ENCODE measurements at regions not wholly inside any gene's neighbourhood (a gene's known extent, or its start where the extent isn't known, plus 50 kb on each side); places are given as distances from the start of the nearest gene placed in this dataset.
A peak's percentile ranks its signal among the peaks of the same experiment; 100 is the strongest.

DNA sequence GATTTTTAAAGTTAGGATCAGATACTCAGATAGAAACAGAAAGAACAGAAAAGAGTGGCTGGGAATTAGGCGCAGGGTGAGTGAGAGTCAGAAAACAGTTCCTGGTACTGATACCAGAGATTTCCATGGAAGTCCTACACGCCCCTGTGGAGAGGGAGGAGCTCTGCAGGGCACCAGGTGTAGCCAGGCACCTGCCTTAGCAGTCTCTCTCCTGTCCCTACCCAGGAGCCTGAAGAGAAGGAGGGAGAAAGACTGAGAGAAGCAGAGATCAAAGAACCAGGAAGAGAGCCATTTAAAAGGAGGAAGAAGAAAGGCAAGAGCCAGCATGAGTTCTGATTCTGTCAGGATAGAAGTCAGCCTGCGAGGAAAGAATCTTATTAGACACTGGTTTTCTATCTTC, 65.0 kb downstream of the CBLN1 start:
- DNase-seq: no peak

- no peak for DNase-seq
Observed at GRCh38 chr16:49213594-49213993, 68.0 kb downstream of the CBLN1 start.

GRCh38 chr16:49204191-49204590, 77.4 kb downstream of the CBLN1 start:
- DNase-seq: no peak

GRCh38 chr16:49203361-49203760, 78.3 kb downstream of the CBLN1 start:
- no peak for DNase-seq

DNA sequence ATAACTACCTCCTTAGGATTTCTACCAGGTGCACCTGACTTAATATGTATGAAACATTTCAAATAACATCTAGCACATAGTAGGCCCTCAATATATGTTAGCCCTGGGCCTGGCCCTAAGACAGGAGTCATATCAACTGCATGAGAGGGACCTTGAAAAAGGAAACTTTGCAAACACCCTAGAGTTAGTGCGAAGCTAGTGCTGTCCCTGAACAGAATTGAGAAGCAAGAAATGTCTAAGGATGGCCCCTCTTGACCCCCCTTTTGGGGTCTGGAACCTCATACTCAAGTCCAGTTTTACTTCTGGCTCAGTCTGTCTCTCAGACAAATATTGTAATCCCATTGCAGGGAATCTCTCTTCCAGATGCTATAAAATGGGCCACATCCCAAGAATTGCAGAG, 80.5 kb downstream of the CBLN1 start:
- DNase-seq: no peak

GRCh38 chr16:49200223-49200820, 81.3 kb downstream of the CBLN1 start:
- DNase-seq: no peak

- no peak for DNase-seq
Observed at GRCh38 chr16:49195237-49195548, 86.4 kb downstream of the CBLN1 start.

GRCh38 chr16:49194537-49195236, 87.0 kb downstream of the CBLN1 start:
- DNase-seq: no peak

DNA sequence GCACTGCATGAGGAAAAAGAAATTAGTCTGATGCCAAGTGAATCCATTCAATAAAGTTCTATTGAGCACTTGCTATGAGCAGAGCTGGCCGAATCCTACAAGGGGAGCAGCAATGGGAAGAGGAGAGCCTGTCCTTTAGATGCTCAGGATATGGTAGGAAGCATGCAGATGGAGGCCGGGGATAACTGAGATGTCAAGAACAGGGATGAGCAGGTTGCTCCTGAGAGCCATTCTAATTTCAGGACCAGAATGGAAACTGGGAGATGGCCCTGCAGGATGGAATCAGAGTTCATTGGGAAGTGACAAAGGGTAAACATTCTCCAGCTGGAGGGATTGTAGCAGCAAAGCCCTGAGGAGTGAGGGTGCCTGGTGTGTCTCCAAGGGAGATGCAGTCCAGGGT, 88.0 kb downstream of the CBLN1 start:
- no peak for DNase-seq

DNA sequence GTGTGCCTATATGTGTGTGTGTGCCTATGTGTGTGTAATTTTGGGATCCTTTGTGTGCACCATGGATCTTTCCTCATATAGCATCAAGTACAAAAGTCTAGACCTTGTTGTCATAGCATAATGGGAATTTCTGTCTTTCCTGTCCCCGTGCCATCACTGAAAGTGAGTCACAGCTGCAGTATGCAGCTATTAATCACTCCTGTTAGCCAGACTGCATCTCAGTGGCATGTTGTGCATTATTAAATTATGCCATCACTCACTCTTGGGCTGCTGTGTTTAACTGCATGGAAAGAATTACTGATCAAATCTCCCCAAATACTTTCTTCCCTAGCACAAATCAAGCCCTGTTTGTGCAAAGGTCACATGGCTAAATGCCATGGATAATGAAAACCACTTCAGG, 92.4 kb downstream of the CBLN1 start:
- no peak for DNase-seq

GRCh38 chr16:49183911-49184310, 97.7 kb downstream of the CBLN1 start:
- DNase-seq: no peak

DNA sequence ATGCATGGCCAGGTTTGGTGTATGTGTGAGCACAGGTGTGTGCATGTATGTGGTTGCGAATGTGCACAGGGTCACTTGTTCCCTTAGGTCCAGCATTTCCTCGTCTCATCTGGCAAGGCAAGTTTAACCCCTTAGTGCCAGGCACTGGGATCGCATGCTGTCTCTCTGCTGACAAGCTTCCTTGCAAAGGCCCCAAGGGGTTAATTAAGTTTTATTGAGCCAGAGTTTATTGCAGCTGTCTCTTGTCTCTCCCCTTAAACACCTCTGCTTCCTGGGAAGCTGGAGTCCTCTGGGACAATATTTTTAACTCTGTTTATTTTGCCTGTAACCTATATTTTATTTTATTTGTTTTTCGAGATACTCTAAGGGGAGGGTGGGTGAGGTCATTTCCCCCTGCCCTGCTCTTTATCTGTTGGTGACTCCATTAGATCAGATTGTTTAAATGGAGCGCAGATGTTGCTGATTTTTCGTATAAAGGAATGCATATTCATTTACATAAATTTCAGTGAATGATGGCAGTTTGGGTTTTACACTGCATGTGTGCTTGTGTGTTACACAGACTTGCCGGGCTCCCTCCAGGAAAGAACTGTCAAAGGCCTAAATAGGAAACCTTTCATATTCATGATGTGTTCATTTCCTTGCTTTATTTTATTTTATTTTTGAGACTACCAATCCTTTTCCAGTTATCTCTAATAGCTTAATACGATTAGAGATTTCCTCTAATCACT, 99.7 kb downstream of the CBLN1 start:
- DNase-seq: no peak

DNA sequence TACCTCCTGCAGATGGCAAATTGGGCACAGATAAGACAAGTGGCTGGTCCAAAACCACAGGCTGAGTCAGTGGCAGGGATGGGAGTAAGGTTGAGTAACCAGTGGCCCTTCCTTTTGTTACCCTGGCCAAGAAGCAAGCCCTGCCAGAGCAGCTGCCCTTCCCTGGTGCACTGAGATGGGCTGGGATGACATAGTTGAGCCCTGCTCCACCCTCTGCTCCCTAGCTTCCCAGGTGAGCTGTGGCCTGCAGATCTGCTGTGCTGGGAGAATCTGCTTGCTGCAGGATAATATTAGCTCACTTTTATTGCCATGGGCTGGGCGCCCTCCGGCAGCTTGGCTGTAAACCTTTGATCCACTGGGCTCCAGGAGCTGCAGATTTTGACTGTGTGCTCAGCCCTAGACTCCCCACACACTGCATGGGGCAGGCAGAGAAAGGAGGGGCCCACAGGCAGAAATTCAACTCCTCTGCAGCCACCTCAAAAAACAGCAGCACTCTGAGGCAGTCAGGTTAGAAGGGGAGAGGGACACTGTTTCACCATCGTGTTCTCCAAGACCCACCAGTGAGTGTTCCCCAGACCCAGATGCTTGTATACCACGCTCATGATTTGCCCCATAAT, 101.8 kb downstream of the CBLN1 start:
- no peak for DNase-seq

GRCh38 chr16:49168126-49168525, 113.5 kb downstream of the CBLN1 start:
- no peak for DNase-seq

DNA sequence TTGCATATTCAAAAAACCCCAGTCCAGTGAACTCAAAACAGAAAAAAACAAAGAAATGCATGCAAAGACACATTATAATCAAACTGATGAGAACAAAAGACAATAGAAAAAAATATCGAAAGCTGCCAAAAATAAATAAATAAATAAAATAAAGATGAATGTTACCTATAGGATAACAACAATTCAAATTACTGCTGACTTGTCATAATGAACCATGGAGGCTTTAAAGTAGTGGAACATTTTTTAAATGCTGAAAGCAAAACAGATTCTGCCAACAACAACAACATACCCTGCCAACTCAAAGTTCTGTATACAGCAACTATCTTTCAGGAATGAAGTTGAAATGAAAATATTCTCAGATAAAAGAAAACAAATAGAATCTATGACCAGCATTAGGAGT, 116.6 kb downstream of the CBLN1 start:
- DNase-seq: no peak

DNA sequence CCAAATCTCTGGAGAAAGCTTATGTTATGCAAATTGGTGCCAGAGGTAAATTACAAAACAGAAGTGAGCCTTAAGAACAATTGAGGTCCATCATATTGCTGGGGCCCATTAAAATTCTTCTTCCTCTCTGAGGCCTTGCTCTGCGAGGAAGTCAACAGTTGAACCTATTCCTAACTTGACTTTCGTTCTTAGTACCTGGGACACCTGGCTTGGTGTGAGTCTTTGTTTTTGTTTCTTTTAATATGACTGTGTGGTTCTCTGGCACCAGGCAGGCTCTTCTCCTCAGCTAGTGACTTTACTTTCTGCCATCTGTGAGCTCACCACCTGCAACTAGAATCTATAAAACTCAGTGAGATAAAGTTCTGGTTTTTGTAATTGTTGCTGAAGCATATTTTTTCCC, 120.4 kb downstream of the CBLN1 start:
- DNase-seq: no peak

GRCh38 chr16:49158029-49158642, 123.5 kb downstream of the CBLN1 start:
- peak; percentile 30 for DNase-seq

- DNase-seq: no peak
Observed at GRCh38 chr16:49150341-49150740, 131.3 kb downstream of the CBLN1 start.

DNA sequence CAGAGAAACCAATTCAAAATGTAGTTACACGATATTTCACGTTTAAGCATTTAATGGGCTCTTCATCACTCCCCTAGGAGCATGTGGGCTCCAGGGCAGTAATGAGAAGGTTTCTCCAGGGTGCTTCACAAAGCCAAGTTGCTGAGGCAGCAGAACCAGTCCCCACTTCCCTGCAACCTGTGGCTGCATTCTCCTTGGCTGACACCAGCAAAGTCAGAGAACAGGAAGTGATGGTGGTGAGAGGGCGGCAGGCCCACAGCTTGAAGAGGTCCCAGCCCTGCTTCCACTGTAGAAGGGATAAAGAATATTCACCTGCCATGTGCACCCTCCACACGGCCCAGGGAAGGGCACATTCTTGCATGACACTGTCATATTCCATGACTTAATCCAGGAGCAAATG, 133.2 kb downstream of the CBLN1 start:
- no peak for DNase-seq

GRCh38 chr16:49140618-49141017, 141.0 kb downstream of the CBLN1 start:
- DNase-seq: no peak

GRCh38 chr16:49130397-49130796, 151.2 kb downstream of the CBLN1 start:
- no peak for DNase-seq

- no peak for DNase-seq
Observed at GRCh38 chr16:49129935-49130334, 151.7 kb downstream of the CBLN1 start.

DNA sequence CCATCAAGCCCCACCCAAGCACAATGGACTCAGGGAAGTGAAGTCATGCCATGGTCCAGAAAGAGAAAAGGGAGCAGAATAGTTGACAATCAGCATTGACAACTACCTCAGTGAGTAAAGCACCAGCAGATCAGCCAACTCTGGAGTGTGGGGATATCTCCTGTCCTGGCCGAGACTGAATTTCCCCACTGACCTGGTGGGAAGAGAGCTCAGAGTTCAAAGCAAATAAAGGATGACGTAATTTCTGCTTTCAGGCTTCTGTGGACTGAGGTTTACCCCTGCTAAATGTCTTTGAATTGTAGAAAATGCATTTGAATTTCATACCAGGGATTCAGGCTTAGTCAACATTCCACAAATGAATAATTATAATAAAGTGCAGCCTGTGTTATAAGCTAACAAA, 152.9 kb downstream of the CBLN1 start:
- no peak for DNase-seq

GRCh38 chr16:49127103-49127502, 154.5 kb downstream of the CBLN1 start:
- DNase-seq: no peak
